Astrocyte of the spinal cord (primary cell): ENCODE measurements at regions not wholly inside any gene's neighbourhood (a gene's known extent, or its start where the extent isn't known, plus 50 kb on each side); places are given as distances from the start of the nearest gene placed in this dataset.
"Not testable (repeated sequence)": the region's sequence is repeated elsewhere in the genome, so short reads cannot be mapped to it uniquely, and the experiment has no call there.

Experiments used
- DNase-seq: peaks from one replicate; pipeline ENCODE4 v3.0.0; 2011; ENCODE audit warnings: low read depth, low spot score
- H3K4me3 ChIP-seq: 2 replicates; pipeline ENCODE4 v1.5.1; 2011; ENCODE audit warnings: low read depth, mild to moderate bottlenecking, low read length, moderate library complexity
- in situ Hi-C: cut with HindIII; loops from 2 replicates; pipeline ENCODE4 v1.10.0; 2017; ENCODE audit warnings: low sequenced_read_pairs
- TF ChIP-seq, protein P1 (sequence below): IDR thresholded peaks from 2 replicates; pipeline ENCODE4 v1.5.1; 2012; ENCODE audit warnings: low read depth, mild to moderate bottlenecking, low read length, inconsistent platforms

DNA sequence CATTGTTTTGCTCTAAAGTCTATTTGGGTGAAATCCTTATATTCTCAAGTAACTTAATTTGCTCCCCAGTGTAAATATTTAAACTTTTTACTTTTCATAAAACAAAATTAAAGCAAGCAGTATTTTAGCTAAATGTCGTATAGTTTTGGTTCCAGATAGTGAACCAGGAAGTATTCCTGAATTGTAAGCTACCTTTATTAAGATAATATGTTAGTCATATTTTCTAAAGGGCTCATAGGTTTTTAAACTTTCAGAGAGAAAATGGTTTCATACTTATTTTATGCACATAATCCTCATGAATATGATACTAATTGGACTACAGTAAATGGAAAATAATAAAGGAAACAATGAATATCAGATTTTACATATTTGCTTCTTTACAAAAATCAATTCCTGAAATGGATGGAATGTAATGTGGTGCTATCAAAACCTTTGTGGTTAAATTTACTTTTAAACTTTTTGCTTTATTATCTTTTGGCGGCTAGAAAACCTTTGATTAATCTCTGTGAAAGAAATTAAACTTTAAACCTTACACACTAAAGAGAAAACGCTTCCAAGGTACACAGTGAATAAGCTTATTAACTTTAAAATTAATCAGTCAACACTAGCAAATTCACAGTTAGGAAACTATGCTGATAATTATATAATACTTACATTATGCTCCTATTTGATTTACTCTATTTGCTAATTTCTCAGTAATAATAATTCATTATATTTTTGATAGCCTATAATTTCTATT is 76.6 kb upstream of the RHOBTB1 start:
- DNase-seq: no peak
- in situ Hi-C loops: no loop called here
- TF ChIP-seq, protein P1, sequence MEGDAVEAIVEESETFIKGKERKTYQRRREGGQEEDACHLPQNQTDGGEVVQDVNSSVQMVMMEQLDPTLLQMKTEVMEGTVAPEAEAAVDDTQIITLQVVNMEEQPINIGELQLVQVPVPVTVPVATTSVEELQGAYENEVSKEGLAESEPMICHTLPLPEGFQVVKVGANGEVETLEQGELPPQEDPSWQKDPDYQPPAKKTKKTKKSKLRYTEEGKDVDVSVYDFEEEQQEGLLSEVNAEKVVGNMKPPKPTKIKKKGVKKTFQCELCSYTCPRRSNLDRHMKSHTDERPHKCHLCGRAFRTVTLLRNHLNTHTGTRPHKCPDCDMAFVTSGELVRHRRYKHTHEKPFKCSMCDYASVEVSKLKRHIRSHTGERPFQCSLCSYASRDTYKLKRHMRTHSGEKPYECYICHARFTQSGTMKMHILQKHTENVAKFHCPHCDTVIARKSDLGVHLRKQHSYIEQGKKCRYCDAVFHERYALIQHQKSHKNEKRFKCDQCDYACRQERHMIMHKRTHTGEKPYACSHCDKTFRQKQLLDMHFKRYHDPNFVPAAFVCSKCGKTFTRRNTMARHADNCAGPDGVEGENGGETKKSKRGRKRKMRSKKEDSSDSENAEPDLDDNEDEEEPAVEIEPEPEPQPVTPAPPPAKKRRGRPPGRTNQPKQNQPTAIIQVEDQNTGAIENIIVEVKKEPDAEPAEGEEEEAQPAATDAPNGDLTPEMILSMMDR: no peak
- H3K4me3 ChIP-seq: no peak overlapping the region

DNA sequence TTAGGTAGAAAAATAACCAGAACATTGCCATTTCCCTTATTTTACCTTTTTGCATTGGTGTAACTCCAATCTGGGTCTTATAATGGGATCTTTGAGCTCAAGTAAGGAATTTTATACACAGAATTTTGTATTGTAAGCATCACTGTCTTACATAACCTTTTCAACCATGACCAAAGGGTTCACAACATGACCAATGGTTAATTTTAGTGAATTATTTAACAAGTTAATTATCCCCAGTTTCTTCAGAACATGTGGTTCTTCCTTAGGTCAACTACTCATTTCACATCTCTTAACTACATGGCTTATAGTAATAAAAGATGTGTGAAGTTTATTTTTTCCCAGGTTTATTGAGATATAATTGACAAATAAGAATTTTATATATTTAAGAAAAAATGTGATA is 74.2 kb upstream of the RHOBTB1 start:
- DNase-seq: no peak
- no peak overlapping the region for H3K4me3 ChIP-seq
- in situ Hi-C loops: no loop called here
- TF ChIP-seq, protein P1: no peak

DNA sequence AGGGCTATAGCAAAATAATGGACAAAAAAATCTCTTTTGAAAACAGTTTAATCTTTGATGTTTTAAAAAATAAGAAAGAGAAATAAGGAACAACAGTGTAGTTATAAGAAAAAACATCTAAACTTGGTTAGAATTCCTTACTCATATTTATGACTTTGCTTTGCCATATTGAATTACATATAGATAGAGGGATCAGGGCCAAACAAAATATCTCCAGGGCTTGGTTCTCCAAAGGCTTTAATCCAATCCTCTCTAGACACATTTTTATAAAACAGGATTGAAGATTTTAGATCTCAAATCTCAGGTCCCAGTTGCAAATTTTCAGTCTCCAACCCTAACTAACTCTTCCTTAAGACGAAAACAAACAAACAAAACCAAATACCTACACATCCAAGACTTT is 72.6 kb upstream of the RHOBTB1 start:
- TF ChIP-seq, protein P1: no peak
- in situ Hi-C loops: no loop called here

DNA sequence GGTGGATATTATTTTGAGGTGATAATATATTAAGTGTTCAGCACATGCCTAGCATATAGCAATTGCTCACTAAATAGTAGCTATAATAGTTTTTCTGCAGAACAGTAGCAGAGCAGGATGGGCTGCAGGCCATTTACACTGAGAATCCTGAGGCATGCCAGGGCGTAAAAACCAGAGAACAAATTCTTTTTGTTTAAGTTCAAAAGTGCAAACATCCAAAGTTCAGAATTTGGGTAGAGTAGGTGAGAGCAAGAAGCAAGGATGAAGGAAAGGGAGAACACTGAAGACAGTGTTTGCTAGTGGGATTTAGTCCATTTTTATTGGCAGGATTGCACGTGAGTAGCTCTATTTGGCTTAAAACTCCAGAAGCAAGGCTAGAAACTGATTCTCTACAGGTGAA is 72.0 kb upstream of the RHOBTB1 start:
- no peak for DNase-seq
- TF ChIP-seq, protein P1: no peak
- in situ Hi-C loops: no loop called here
- no peak overlapping the region for H3K4me3 ChIP-seq

More for the DNA sequence above, 72.6 kb upstream of the RHOBTB1 start:
- no peak overlapping the region for H3K4me3 ChIP-seq
- DNase-seq: no peak

DNA sequence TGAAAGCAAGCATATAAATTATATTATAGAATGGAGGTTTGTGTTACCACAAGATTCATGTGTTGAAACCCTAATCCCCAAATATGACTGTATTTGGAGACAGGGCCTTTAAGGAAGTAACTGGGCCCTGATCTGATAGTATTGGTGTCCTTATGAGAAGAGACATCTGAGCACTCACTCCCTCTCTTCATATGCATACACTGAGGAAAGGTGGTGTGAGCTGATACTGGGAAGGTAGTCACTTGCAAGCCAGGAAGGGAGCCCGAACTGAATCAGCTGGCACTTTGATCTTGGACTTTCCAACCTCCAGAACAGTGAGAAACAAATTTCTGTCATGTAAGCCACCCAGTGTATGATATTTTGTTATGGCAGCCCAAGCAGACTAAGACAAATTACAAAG is 66.9 kb upstream of the RHOBTB1 start:
- TF ChIP-seq, protein P1: no peak
- no peak overlapping the region for H3K4me3 ChIP-seq
- no peak for DNase-seq
- in situ Hi-C loops: no loop called here

DNA sequence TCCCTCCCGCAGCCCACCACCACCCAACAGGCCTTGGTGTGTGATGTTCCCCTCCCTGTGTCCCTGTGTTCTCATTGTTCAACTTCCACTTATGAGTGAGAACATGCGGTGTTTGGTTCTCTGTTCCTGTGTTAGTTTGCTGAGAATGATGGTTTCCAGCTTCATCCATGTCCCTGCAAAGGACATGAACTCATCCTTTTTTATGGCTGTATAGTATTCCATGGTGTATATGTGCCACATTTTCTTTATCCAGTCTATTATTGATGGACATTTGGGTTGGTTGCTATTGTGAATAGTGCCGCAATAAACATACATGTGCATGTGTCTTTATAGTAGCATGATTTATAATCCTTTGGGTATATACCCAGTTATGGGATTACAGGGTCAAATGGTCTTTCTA is 59.1 kb upstream of the RHOBTB1 start:
- DNase-seq, in situ Hi-C loops, H3K4me3 ChIP-seq: not testable (repeated sequence)

DNA sequence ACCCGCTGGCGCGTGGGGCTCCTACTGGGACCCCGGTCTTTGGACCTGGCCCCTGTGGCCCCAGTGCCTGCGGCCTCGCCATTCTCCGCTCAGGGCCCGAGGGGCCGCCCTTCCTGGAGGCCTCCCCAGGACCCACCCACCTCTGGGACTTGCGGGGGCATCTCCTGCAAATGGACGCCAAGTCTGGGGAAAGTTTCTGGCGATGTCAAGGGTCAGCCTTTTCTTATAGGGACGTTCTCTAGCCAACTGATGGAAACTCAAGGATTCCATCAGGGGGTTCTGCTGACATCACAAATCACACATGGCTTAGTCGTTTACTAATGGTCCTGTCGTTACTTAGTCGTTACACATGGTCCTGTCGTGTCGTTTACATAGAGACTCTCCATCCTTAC is 57.7 kb upstream of the RHOBTB1 start:
- DNase-seq: no peak
- TF ChIP-seq, protein P1: no peak
- in situ Hi-C loops: no loop called here
- peak overlapping the region; percentile 59 for H3K4me3 ChIP-seq
